ENCODE measurements at regions not wholly inside any gene's neighbourhood (a gene's known extent, or its start where the extent isn't known, plus 50 kb on each side); places are given as distances from the start of the nearest gene placed in this dataset.

GRCh38 chr17:79349506-79350400, 261.1 kb downstream of the RBFOX3 start:
- no peak for DNase-seq (ENCODE audit: low read depth in 2 of 2)

- no peak for DNase-seq (ENCODE audit: low read depth in 2 of 2)
Observed at GRCh38 chr17:79342376-79342775, 267.8 kb downstream of the ENGASE start.

- no peak for DNase-seq (ENCODE audit: low read depth in 2 of 2)
Observed at GRCh38 chr17:79341816-79342215, 267.2 kb downstream of the ENGASE start.

GRCh38 chr17:79341222-79341780, 266.7 kb downstream of the ENGASE start:
- DNase-seq (ENCODE audit: low read depth in 2 of 2), result no peak

- DNase-seq (ENCODE audit: low read depth in 2 of 2), result no peak
Observed at GRCh38 chr17:79340333-79341221, 266.0 kb downstream of the ENGASE start.

- no peak for DNase-seq (ENCODE audit: low read depth in 2 of 2)
Observed at GRCh38 chr17:79339321-79339720, 264.7 kb downstream of the ENGASE start.

GRCh38 chr17:79338604-79339003, 264.0 kb downstream of the ENGASE start:
- no peak for DNase-seq (ENCODE audit: low read depth in 2 of 2)

GRCh38 chr17:79338152-79338551, 263.5 kb downstream of the ENGASE start:
- no peak for DNase-seq (ENCODE audit: low read depth in 2 of 2)

- DNase-seq (ENCODE audit: low read depth in 2 of 2), result no peak
Observed at GRCh38 chr17:79337053-79337452, 262.4 kb downstream of the ENGASE start.

GRCh38 chr17:79335456-79335855, 260.8 kb downstream of the ENGASE start:
- DNase-seq (ENCODE audit: low read depth in 2 of 2), result no peak

GRCh38 chr17:79332011-79332554, 257.5 kb downstream of the ENGASE start:
- DNase-seq (ENCODE audit: low read depth in 2 of 2), result no peak

GRCh38 chr17:79331492-79331891, 256.9 kb downstream of the ENGASE start:
- DNase-seq (ENCODE audit: low read depth in 2 of 2), result no peak

GRCh38 chr17:79330696-79331095, 256.1 kb downstream of the ENGASE start:
- DNase-seq (ENCODE audit: low read depth in 2 of 2), result no peak

- no peak for DNase-seq (ENCODE audit: low read depth in 2 of 2)
Observed at GRCh38 chr17:79330229-79330628, 255.6 kb downstream of the ENGASE start.

- no peak for DNase-seq (ENCODE audit: low read depth in 2 of 2)
Observed at GRCh38 chr17:79326814-79327213, 252.2 kb downstream of the ENGASE start.

GRCh38 chr17:79325709-79326430, 251.2 kb downstream of the ENGASE start:
- DNase-seq (ENCODE audit: low read depth in 2 of 2), result no peak

GRCh38 chr17:79324194-79324593, 249.6 kb downstream of the ENGASE start:
- DNase-seq (ENCODE audit: low read depth in 2 of 2), result no peak

GRCh38 chr17:79323566-79323965, 248.9 kb downstream of the ENGASE start:
- no peak for DNase-seq (ENCODE audit: low read depth in 2 of 2)

- no peak for DNase-seq (ENCODE audit: low read depth in 2 of 2)
Observed at GRCh38 chr17:79322211-79323123, 247.8 kb downstream of the ENGASE start.

GRCh38 chr17:79320331-79320730, 245.7 kb downstream of the ENGASE start:
- no peak for DNase-seq (ENCODE audit: low read depth in 2 of 2)

All from activated CD8-positive, alpha-beta memory T cell treated with anti-CD3 and anti-CD28 coated beads for 4 hours (primary cell).